HG03457 (cell line): ENCODE measurements at regions not wholly inside any gene's neighbourhood (a gene's known extent, or its start where the extent isn't known, plus 50 kb on each side); places are given as distances from the start of the nearest gene placed in this dataset.
"Not testable (repeated sequence)": the region's sequence is repeated elsewhere in the genome, so short reads cannot be mapped to it uniquely, and the experiment has no call there.

Source experiments
- ATAC-seq: cut with Tn5 transposase; IDR thresholded peaks from one replicate; pipeline ENCODE4 v1.9.1; 2021; ENCODE audit warnings: moderate number of reproducible peaks; ENCODE audit not compliant: unreplicated experiment

DNA sequence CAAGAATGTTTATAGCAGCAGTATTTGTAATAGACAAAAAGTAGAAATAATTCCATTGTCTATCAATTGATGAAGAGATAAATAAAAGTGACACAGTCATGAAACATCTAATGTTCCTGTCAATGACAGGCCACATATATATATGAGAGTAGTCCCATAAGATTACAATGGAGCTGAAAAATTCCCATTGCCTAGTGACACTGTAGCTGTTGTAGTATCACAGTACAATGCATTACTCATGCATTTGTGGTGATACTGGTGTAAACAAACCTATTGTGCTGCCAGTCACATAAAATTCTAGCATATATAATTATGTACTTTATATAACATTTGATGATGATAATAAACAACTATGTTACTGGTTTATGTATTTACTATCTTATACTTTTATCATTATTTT lies 141.9 kb upstream of the LYPLAL1 start:
- ATAC-seq = no peak

DNA sequence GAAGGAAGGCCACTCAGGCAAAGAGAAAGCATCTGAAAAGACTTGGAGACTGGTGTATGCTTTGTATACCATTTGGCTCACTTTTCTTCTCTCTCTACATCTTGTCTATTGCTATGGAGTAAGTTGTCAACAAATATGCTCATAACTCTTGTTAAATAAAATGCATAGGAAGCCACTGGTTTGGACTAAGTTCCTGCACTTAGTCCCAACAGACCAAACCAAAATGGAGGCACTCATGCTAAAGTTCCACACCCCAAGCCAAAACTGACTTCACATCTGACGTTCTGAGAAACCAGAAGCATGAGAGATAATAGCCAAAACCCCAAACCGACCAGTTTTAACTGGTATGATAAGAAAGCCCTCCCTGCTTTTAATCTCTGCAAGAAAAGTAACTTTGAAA lies 135.3 kb upstream of the LYPLAL1 start:
- no peak for ATAC-seq

DNA sequence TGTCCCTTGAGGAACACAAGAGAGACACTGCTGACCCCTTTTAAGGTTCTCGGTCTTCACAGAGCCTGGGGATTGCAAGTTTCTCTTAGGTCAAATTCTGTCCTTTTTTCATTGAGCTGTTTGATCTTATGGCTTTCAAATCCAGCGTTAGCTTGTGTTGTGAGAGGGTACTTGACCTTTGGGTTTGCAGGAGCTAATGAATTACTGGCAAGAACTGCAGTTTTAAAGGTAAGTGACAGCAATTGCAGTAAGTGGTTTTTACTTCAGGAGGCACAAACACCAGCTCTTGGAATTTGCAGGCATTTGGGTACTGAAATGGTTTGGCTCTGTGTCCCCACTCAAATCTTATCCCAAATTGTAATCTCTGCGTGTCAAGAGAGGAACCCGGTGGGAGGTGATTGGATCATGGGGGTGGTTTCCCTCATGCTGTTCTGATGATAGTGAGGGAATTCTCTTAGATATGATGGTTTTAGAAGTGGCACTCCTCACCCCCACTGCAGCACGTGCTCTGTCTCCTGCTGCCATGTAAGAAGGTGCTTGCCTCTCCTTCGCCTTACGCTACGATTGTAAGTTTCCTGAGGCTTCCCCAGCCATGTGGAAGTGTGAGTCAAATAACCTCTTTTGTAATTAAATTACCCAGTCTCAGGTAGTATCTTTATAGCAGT lies 134.5 kb upstream of the LYPLAL1 start:
- ATAC-seq = no peak

DNA sequence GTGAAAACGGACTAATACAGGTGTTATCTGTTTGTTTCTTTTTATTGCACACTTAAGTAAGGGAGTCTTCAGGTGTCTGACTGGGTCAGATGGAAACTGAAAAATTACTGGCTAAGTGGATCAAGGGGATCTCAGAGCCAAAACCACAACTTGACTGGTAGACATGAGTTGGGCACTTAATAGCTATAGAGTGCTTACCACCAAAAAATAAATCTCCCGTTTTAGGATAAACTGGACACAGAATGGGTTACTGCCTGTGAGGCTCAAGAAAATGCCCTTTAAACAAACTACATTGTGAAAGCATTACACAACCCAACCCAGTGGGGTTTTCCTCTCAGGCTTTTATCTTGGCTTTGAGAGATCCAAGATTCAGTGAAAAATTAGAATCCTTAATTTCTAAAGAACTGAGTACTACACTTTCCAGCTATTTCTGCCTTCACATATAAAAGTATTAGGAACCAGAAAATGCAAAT lies 134.0 kb upstream of the LYPLAL1 start:
- no peak for ATAC-seq

DNA sequence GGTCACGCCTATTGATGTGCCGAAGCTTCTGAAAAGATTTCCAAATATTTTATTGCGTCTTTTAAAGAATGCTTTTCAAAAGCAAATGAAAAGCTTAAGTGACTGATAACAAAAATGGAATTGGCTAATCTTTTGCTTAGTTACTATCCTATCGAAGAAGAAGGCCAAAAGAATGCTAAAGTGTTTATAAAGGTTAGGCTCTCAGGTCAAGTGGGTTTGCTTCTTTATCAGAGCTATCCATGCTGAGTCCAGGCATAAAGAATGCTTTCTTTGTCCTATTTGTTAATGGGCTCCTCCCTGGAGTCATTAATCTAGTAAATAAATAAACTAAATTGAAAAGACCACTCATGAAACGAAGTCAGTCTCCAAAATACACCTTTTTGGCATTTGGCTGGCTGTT lies 133.4 kb upstream of the LYPLAL1 start:
- ATAC-seq = no peak

DNA sequence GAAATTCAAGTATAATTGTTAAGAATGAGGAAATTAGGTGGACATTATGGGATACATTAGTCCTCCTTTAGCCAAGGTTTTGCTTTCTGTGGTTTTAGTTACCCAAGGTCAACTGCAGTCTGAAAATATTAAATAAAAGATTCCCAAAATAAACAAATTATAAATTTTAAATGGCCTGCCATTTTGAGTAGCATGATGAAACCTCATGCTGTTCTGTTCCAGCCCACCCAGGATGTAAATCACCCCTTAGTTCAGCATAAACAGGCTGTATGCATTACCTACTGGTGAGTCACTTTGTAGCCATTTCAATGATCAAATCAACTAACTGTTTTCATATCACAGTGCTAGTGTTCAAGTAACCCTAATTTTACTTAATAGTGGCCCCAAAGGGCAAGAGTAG lies 132.5 kb upstream of the LYPLAL1 start:
- no peak for ATAC-seq

DNA sequence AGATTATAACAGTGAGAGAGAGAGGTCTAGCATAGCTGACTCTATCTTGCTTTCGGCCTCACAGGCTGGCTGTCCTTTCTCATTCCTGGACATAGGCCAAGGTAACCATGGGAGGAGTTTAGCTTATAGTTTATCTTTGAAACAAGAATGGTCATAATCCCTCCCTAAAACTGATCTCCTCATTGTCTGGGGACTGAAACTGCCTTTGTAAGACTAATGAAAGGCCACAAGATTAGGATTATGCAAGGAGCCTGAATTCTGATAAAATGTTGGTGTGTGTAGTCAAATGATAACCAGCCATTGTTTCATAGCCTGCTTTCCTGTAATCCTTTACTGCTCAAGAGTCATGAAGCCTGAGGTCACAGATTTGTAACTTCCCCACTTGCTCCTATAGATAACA lies 131.9 kb upstream of the LYPLAL1 start:
- no peak for ATAC-seq

DNA sequence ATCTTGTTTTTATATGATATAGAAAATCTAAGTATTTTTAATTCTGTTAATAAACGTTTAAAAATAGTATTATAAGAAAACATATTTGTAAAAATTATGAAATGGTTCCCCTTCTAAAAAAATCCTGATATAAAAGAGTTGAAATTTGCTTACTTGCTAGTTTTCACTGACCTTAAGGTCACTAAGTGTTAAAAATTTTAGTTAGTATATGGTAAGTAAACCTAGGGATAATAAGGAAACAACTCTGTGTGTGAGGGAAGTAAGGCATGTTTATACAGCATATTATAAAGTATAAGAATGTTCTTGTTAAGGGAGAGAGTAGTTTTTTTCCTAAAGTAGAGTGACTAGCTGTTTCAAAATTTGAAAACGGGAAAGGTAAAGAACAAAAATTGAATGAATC lies 130.9 kb upstream of the LYPLAL1 start:
- ATAC-seq = no peak

DNA sequence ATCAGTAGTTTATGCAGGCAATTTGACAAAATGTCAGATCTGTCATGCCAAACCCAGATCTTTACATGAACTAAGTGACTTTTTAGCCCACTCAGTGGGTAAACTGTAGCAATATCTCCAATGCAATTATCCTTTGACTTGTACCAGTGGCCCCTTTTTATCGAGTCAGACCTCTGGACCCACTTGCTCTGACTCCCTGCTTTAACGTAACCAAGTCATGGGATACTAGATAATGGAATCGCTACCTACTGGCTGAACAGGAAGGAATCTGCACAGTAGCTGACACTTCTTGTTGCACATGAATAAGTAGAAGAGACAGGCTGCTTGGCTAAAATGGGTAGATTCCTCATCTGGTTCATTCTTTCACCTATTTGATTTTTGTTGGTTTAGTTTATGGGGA lies 128.4 kb upstream of the LYPLAL1 start:
- no peak for ATAC-seq

DNA sequence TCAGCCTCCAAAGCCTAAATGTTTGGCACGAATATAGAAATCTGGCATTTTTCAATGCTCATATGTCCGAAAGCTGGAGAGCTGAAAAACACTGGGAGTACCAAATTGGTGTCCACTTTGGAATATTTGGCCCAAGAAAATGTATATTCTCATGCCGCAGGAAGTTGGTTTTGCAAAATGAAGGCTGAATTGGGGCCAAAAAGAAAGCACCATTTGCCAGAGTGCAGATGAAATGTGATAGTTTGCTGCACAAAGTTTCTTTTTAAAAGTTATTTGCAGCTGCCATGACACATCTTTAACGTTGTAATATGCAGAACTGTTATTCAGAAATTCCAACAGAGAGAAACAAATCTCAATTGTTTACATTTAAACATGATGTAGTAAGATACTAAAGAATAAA lies 124.2 kb upstream of the LYPLAL1 start:
- no peak for ATAC-seq

DNA sequence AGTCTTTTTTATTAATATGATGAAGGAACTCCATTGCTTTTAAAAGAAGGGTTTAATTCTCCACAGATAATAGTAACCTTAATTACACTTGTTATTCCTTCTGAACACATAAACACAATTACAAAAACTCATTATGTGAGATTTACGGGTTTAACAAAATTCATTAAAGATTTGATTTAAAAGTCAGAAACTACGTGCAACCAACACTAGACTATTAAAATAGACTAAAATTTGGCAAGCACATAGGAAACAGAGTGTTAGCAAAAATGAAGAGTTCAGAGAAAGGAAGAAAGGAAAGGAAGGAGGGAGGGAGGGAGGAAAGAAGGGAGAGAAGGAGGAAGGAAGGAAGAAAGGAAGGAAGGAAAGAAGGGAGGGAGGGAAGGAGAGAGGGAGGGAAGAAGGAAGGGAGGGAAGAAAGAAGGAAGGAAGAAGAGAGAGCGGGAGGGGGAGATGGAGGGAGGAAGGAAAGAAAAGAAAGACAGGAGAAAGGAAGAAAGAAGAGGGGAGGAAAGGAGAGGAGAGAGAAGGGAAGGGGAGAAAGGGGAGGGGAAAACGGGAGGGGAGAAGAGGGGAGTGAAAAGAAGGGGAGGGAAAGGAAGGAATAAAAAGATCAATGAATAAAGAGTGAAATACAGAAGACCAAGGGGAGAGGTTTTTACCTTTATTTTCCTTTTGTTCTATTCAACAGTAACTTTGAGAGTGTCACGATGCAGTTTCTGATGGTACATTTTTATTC lies 123.4 kb upstream of the LYPLAL1 start:
- ATAC-seq = no peak

DNA sequence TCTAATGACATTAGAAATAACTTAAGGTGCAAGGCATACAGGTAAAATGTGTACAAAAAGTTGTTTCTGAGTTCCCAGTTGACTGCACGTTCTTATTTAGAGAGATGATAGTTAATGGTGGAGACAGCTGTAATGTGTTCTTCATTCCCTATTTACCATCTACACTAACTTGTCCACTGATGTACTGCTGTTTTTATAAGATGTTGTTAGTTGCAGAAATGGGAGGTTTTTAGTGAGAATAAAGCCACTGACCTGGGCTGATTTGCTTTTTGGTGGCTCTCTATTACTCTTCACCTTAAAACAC lies 122.9 kb upstream of the LYPLAL1 start:
- ATAC-seq = no peak

DNA sequence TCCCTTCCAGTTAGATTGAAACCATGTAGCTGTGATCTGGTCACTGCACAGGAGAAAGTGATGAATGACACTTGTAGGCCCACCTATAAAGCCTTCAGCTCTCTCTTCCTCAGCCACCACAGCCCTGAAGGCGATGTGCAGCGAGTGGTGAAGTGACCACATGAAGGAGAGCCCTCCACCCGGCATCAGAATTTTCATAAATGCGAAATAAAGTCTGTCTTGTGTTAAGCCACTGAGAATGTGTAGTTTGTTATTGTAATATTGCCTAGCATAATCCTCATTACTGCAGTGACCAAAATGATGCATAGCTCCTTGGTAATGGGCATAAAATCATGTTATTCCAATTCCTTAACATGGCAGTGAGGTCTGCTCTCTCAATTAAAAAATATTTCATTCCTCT lies 122.1 kb upstream of the LYPLAL1 start:
- no peak for ATAC-seq

DNA sequence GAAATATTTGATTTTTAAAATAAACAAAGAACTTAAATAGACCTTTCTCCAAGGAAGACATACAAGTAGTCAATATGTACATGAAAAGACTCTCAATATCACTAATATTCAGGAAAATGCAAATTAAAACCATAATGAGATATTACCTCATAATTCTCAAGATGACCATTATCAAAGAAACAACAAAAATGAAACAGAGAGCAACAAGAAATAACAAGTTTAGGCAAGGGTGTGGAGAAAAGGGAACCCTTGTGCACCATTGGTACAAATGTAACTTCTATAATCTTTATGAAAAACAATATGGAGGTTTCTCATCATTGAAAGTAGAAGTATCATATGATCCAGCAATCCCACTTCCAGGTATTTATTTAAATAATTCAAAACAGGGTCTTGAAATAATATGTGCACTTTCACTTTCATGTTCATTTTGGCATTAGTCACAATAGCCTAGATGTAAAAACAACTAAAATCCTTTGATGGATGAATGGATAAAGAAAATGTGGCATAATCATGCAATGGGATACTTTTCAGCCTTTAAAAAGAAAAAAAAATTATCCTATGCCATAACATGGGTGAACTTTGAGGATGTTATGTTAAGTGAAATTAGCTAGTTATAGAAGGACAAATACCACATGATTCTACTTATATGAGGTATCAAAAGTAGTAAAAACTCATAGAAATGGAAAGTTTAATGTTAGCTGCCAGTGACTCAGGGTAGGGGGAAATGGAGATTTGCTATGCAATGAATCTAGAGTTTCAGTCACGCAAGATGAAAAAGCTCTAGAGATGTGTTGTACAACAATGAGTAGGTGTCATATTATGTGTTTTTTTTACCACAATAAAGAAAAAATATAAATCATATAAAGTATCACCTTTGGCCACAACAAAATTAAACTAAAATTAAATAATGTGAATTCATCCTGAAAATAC lies 114.5 kb upstream of the LYPLAL1 start:
- ATAC-seq = no peak

DNA sequence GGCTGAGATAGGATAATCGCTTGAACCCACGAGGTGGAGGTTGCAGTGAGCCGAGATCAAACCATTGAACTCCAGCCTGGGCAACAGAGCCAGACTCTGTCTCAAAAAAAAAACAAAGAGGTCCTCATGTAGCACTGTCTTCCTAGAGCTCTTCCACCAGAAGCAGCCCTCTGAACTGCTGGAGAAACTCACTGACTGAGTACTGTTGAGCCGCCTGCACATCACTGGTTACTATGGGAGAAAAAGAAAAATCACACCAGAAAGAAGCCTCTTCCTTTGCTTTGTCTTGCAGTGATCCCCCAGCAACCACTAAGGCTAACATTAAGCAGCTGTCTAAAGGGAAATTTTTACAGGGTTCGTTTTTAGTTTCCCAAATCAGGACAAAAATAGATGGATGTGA lies 112.9 kb upstream of the LYPLAL1 start:
- no peak for ATAC-seq

DNA sequence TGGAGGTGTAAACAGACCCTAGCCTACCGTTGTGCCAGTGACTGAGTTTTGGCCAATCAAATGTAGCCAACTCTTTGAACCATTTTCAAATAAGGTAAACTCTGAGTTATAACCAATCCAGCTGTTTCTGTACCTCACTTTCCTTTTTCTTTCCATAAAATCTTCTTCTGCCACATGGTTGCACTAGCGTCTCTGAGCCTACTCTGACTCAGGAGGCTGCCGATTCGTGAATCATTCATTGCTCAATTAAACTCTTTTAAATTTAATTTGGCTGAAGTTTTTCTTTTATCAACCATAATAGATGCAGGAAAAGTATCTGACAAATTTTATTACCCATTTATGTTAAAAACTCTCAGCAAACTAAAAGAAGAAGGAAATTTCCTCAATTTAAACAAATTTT lies 111.5 kb upstream of the LYPLAL1 start:
- no peak for ATAC-seq

DNA sequence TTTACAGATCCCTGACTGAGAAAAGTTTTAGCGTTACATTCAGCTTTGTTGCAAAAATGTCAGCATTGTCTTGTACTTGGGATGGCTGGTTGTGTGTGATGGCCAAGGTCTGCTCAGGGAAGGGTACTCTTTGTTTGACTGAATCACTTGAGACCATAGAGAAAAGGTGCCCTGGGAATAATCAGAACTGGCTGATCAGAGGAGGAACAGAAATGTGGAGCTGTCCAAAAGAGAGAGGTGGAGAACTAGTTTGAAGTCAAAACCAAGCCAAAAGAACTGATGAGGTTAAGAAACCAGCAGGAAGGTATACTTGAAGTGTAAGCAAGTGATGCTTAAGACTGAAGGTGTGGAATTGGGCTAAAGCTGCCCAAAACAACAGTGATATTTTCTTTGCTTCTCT lies 107.6 kb upstream of the LYPLAL1 start:
- ATAC-seq = no peak

DNA sequence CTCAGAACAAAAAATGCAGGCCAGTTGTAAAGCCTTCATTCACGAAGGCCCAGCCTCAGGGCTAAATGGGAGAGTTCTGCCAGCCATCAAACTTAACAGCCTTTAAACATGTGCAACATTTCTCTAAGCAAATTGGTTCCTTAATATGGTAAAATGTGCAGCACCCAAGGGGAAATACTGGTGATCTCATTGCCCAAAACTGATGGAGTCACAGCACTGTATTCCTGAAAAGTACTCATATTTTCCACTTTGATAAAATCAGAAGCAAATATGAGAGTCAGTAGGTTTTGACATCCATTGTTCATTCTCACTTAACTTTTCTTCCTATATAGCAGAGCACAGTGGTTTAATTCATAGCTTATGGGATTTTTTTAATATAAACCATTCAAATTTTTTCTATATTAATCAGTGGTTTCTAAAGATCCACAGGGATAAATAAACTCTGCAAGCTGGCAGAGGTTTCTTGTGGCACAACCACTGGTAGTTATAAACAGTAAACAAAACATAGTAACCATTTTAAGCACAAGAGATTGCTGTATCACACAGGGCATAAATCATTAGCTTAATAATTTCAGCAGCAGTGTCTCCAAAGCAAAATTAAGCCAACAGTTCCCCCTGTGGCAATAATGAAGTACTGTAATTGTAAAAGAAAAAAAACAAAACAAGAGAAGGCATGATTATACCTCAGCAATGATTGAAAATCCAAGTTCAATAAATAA lies 106.9 kb upstream of the LYPLAL1 start:
- ATAC-seq = no peak

DNA sequence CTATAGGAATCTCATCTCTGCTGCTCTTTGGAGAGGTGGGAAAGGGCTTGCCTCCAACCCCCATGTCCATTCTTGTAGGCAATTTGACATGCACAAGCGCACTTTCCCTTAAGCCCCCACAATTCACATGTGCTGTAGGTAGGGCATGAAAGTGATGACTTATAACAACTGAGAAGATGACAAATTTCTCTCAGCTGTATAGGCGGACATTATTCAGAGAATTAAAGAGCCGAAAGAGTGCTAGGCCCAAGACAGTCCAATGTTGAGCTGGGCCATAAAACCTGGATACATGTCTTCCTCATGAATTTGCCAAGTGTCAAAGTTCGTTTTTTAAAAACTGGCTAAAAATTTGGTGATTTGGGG lies 106.3 kb upstream of the LYPLAL1 start:
- no peak for ATAC-seq

DNA sequence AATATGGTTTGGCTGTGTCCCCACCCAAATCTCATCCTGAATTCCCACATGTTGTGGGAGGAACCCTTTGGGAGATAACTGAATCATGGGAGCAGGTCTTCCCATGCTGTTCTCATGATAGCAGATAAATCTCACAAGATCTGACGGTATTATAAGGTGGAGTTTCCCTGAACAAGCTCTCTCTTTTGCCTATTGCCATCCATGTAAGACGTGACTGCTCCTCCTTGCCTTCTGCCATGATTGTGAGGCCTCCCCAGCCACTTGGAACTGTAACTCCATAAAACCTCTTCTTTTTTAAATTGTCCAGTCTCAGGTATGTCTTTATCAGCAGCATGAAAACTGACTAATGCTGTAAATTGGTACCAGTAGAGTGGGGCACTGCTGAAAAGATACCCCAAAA lies 103.3 kb upstream of the LYPLAL1 start:
- ATAC-seq = not testable (repeated sequence)

DNA sequence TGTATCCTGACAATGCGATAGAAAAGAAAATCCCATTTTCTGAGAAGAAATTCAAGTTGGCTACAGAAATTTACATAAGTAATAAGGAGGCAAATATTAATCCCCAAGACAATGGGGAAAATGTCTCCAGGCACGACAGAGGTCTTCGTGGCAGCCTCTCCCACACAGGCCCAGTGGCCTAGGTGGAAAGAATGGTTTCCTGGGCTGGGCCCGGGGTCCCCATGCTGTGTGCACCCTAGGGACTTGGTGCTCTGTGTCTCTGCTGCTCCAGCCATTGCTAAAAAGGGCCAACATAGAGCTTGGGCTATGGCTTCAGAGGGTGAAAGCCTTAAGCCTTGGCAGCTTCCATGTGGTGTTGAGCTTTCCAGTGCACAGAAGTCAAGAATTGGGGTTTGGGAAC lies 102.5 kb upstream of the LYPLAL1 start:
- no peak for ATAC-seq
